Thyroid gland (tissue), 4 donors: ENCODE measurements at regions not wholly inside any gene's neighbourhood (a gene's known extent, or its start where the extent isn't known, plus 50 kb on each side); places are given as distances from the start of the nearest gene placed in this dataset.

Source experiments
- DNase-seq, 2 donors: peaks; one replicate each; pipeline ENCODE4 v3.0.0-alpha.2; 2019
- H3K27ac ChIP-seq, 3 donors: fragments of 200-600 bp; sonication (generic); 1 replicate in 2 of 3; 2 replicates in 1 of 3; pipeline ENCODE4 v1.5.1; 2016 to 2019; ENCODE audit warnings: mild to moderate bottlenecking in 1 of 3, moderate library complexity in 1 of 3
- H3K27me3 ChIP-seq: fragments of 200-600 bp; sonication (generic); one replicate; pipeline ENCODE4 v1.5.1; 2019
- H3K36me3 ChIP-seq, 2 donors: fragments of 200-600 bp; sonication (generic); one replicate each; pipeline ENCODE4 v1.5.1; 2016 to 2019
- H3K4me1 ChIP-seq, 2 donors: fragments of 200-600 bp; sonication (generic); one replicate each; pipeline ENCODE4 v1.5.1; 2017 to 2019
- H3K4me3 ChIP-seq, 3 donors: fragments of 200-600 bp; sonication (generic); replicated peaks in 1 of 3; 1 replicate in 2 of 3; 2 replicates in 1 of 3; pipeline ENCODE4 v1.5.1; 2016; ENCODE audit warnings: mild to moderate bottlenecking in 1 of 3
- H3K9me3 ChIP-seq: fragments of 200-600 bp; sonication (generic); one replicate; pipeline ENCODE4 v1.5.1; 2017
- CTCF ChIP-seq, 6 experiments: fragments of 200-600 bp in 3 of 6; fragments of 450-650 bp in 3 of 6; sonication (generic) in 3 of 6; IDR thresholded peaks; one replicate each; pipeline ENCODE4 v1.5.1; 2016 to 2019; ENCODE audit warnings: antibody characterized with exemption in 6 of 6, mild to moderate bottlenecking in 2 of 6, inconsistent platforms in 1 of 6, moderate library complexity in 1 of 6
- POLR2A ChIP-seq, 2 donors: fragments of 450-650 bp; IDR thresholded peaks; one replicate each; pipeline ENCODE4 v1.6.1; 2017; ENCODE audit warnings: antibody characterized with exemption in 2 of 2, mild to moderate bottlenecking in 2 of 2, moderate library complexity in 1 of 2
- WGBS, 2 donors: methylation state at CpG; one replicate each; pipeline ENCODE4 v1.1.5; 2017; 5-methylcytosine and 5-hydroxymethylcytosine counted together
- intact Hi-C: fragments of 100-400 bp; cut with DNase I; formaldehyde crosslinking; loops from one replicate; pipeline ENCODE4 v1.15.1; 2023

GRCh38 chr22:48423481-48423911 is 1404.2 kb downstream of the BRD1 start:
- TF ChIP-seq POLR2A (IDR thresholded peaks at IDR 0.05) (no peak), CTCF (IDR thresholded peaks at IDR 0.05) (no peak)
- Histone ChIP-seq H3K27me3 (no peaks in the 10 kb centered on the region), H3K36me3 (no peaks in the 10 kb centered on the region), H3K4me1 (no peaks in the 10 kb centered on the region), H3K4me3 (no peak overlapping the region), H3K27ac (no peak overlapping the region), H3K9me3 (no peaks in the 10 kb centered on the region)
- WGBS, 2 donors: 42 to 49% methylated on average over 8 of the region's 8 CpGs
- intact Hi-C loops: no loop called here
- DNase-seq: no peak

DNA sequence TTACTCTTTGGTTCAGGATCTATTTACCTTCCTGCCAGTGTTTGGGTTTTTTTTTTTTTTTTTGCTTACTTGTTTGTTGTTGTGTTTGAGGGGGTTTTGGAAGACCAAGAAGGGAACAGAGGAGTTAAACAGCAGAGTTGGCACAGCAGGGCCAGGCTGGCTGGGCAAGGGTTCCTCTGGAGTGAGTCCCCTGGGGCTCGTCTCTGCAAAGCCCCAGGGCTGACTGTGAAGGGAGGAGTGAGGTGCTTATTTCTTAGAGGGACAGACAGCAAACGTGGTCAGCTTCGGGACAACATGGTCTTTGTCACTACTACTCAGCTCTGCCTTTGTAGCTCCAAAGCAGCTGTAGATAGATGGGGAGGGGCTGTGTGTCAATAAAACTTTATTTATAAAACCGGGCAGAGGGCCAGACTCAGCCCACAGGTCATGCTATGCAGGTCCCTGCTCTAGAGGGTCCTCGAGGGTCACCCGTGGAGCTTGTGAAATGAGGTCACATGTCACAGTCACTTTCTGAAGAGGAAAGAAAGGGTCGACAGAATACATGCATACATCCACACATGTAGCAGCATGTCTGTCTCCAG is 1404.7 kb downstream of the BRD1 start:
- H3K27me3 ChIP-seq: no peaks in the 10 kb centered on the region
- no peaks in the 10 kb centered on the region for H3K4me1 ChIP-seq
- DNase-seq: no peak
- no peaks in the 10 kb centered on the region for H3K36me3 ChIP-seq
- no peak for TF ChIP-seq POLR2A (IDR thresholded peaks at IDR 0.05)
- TF ChIP-seq CTCF (IDR thresholded peaks at IDR 0.05): no peak
- H3K4me3 ChIP-seq: no peak overlapping the region
- no peaks in the 10 kb centered on the region for H3K9me3 ChIP-seq
- H3K27ac ChIP-seq: no peak overlapping the region
- intact Hi-C loops: no loop called here
- WGBS, 2 donors: 69 to 80% methylated on average over 7 of the region's 7 CpGs

GRCh38 chr22:48418831-48419230 is 1408.8 kb downstream of the BRD1 start:
- Histone ChIP-seq H3K27ac (no peak overlapping the region), H3K4me1 (no peaks in the 10 kb centered on the region), H3K27me3 (no peaks in the 10 kb centered on the region), H3K36me3 (no peaks in the 10 kb centered on the region), H3K9me3 (no peaks in the 10 kb centered on the region), H3K4me3 (no peak overlapping the region)
- intact Hi-C loops: no loop called here
- no peak for TF ChIP-seq CTCF (IDR thresholded peaks at IDR 0.05)
- TF ChIP-seq POLR2A (IDR thresholded peaks at IDR 0.05): no peak
- WGBS, 2 donors: 85 to 90% methylated on average over 10 of the region's 10 CpGs
- no peak for DNase-seq

- Histone ChIP-seq H3K4me3 (no peak overlapping the region), H3K36me3 (no peaks in the 10 kb centered on the region), H3K27me3 (no peaks in the 10 kb centered on the region), H3K9me3 (no peaks in the 10 kb centered on the region), H3K4me1 (no peaks in the 10 kb centered on the region), H3K27ac (no peak overlapping the region)
- TF ChIP-seq CTCF (IDR thresholded peaks at IDR 0.05) (no peak), POLR2A (IDR thresholded peaks at IDR 0.05) (no peak)
- WGBS, 2 donors: 74 to 82% methylated on average over 18 to 20 of the region's 24 CpGs
- intact Hi-C loops: no loop called here
- DNase-seq: no peak
Observed at GRCh38 chr22:48417225-48418070, 1410.2 kb downstream of the BRD1 start.
